ENCODE measurements at regions not wholly inside any gene's neighbourhood (a gene's known extent, or its start where the extent isn't known, plus 50 kb on each side); places are given as distances from the start of the nearest gene placed in this dataset.
A peak's percentile ranks its signal among the peaks of the same experiment; 100 is the strongest.

- DNase-seq (ENCODE audit: low read depth) = no peak
- no peak for TF ChIP-seq CTCF (IDR thresholded peaks at IDR 0.05; ENCODE audit: insufficient read depth, low read depth, low read length, missing control alignments)
- no peak overlapping the region for H3K4me3 ChIP-seq (ENCODE audit: low read depth, low read length)
These were observed 296.6 kb upstream of the SLC7A11 start for GRCh38 chr4:138538743-138539142.

GRCh38 chr4:138537731-138538490 lies 295.8 kb upstream of the SLC7A11 start:
- TF ChIP-seq CTCF (IDR thresholded peaks at IDR 0.05; ENCODE audit: insufficient read depth, low read depth, low read length, missing control alignments) = no peak
- DNase-seq (ENCODE audit: low read depth) = no peak
- no peak overlapping the region for H3K4me3 ChIP-seq (ENCODE audit: low read depth, low read length)

- DNase-seq (ENCODE audit: low read depth) = no peak
- no peak overlapping the region for H3K4me3 ChIP-seq (ENCODE audit: low read depth, low read length)
- TF ChIP-seq CTCF (IDR thresholded peaks at IDR 0.05; ENCODE audit: insufficient read depth, low read depth, low read length, missing control alignments) = no peak
These were observed 293.2 kb upstream of the SLC7A11 start for GRCh38 chr4:138535316-138535715.

GRCh38 chr4:138522366-138522765 lies 280.2 kb upstream of the SLC7A11 start:
- peak; percentile 42 for TF ChIP-seq CTCF (IDR thresholded peaks at IDR 0.05; ENCODE audit: insufficient read depth, low read depth, low read length, missing control alignments)
- H3K4me3 ChIP-seq (ENCODE audit: low read depth, low read length) = no peak overlapping the region
- DNase-seq (ENCODE audit: low read depth) = peak; percentile 24

- DNase-seq (ENCODE audit: low read depth) = no peak
- no peak for TF ChIP-seq CTCF (IDR thresholded peaks at IDR 0.05; ENCODE audit: insufficient read depth, low read depth, low read length, missing control alignments)
These were observed 279.7 kb upstream of the SLC7A11 start for GRCh38 chr4:138521809-138522208.

GRCh38 chr4:138519436-138519835 lies 277.3 kb upstream of the SLC7A11 start:
- no peak overlapping the region for H3K4me3 ChIP-seq (ENCODE audit: low read depth, low read length)
- TF ChIP-seq CTCF (IDR thresholded peaks at IDR 0.05; ENCODE audit: insufficient read depth, low read depth, low read length, missing control alignments) = no peak
- DNase-seq (ENCODE audit: low read depth) = no peak

More at GRCh38 chr4:138521809-138522208, 279.7 kb upstream of the SLC7A11 start:
- H3K4me3 ChIP-seq (ENCODE audit: low read depth, low read length) = no peak overlapping the region

GRCh38 chr4:138513535-138513934 lies 271.4 kb upstream of the SLC7A11 start:
- no peak for TF ChIP-seq CTCF (IDR thresholded peaks at IDR 0.05; ENCODE audit: insufficient read depth, low read depth, low read length, missing control alignments)
- H3K4me3 ChIP-seq (ENCODE audit: low read depth, low read length) = no peak overlapping the region
- no peak for DNase-seq (ENCODE audit: low read depth)
